Mesenchymal stem cell (in vitro differentiated cells and primary cell): ENCODE measurements at regions not wholly inside any gene's neighbourhood (a gene's known extent, or its start where the extent isn't known, plus 50 kb on each side); places are given as distances from the start of the nearest gene placed in this dataset.

Source experiments
- DNase-seq: peaks from one replicate; pipeline ENCODE4 v3.0.0-alpha.2; 2013
- H2AFZ ChIP-seq: one replicate; pipeline ENCODE4 v1.6.1; 2013; ENCODE audit warnings: low read depth, mild to moderate bottlenecking, control low read depth, inconsistent platforms, low read length, moderate library complexity
- H2AK5ac ChIP-seq: 2 replicates; pipeline ENCODE4 v1.6.1; 2013; ENCODE audit warnings: low read length, moderate library complexity, mild to moderate bottlenecking, inconsistent platforms; ENCODE audit not compliant: severe bottlenecking
- H2BK120ac ChIP-seq: one replicate; pipeline ENCODE4 v1.6.1; 2013; ENCODE audit warnings: low read depth, mild to moderate bottlenecking, inconsistent platforms, low read length, moderate library complexity
- H2BK12ac ChIP-seq, 2 experiments: one replicate each; pipeline ENCODE4 v1.6.1; 2013; ENCODE audit warnings: inconsistent platforms in 2 of 2, low read length in 2 of 2, mild to moderate bottlenecking in 2 of 2, moderate library complexity in 2 of 2, control low read depth in 1 of 2
- H2BK15ac ChIP-seq: one replicate; pipeline ENCODE4 v1.6.1; 2013; ENCODE audit warnings: mild to moderate bottlenecking, low read depth, inconsistent platforms; ENCODE audit not compliant: poor library complexity, severe bottlenecking
- H2BK5ac ChIP-seq: 2 replicates; pipeline ENCODE4 v1.6.1; 2013; ENCODE audit warnings: low read depth, mild to moderate bottlenecking, low read length, control low read depth, inconsistent platforms; ENCODE audit not compliant: poor library complexity, severe bottlenecking
- H3K14ac ChIP-seq, 2 experiments: one replicate each; pipeline ENCODE4 v1.6.1; 2013; ENCODE audit warnings: inconsistent platforms in 2 of 2, low read length in 2 of 2, control low read depth in 1 of 2, mild to moderate bottlenecking in 1 of 2, moderate library complexity in 1 of 2
- H3K18ac ChIP-seq, 2 experiments: one replicate each; pipeline ENCODE4 v1.6.1; 2013; ENCODE audit warnings: inconsistent platforms in 2 of 2, low read length in 2 of 2, control low read depth in 1 of 2, low read depth in 1 of 2, mild to moderate bottlenecking in 1 of 2
- H3K23ac ChIP-seq, 2 experiments: one replicate each; pipeline ENCODE4 v1.6.1; 2013; ENCODE audit warnings: inconsistent platforms in 2 of 2, low read length in 2 of 2, mild to moderate bottlenecking in 2 of 2, moderate library complexity in 2 of 2, control low read depth in 1 of 2
- H3K27ac ChIP-seq: 2 replicates; pipeline ENCODE4 v1.5.1; 2013; ENCODE audit warnings: mild to moderate bottlenecking, moderate library complexity, low read length, control low read depth, inconsistent platforms; ENCODE audit not compliant: poor library complexity, severe bottlenecking
- H3K27me3 ChIP-seq, 2 experiments: 2 replicates each; pipeline versions ENCODE4 v1.6.1 to v1.7.0; 2013; ENCODE audit warnings: low read length in 2 of 2, mild to moderate bottlenecking in 2 of 2, moderate library complexity in 2 of 2, control low read depth in 1 of 2, inconsistent platforms in 1 of 2; ENCODE audit not compliant: control insufficient read depth in 1 of 2, insufficient read depth in 1 of 2
- H3K36me3 ChIP-seq, 2 experiments: 2 replicates each; pipeline versions ENCODE4 v1.6.1 to v1.7.0; 2013; ENCODE audit warnings: low read length in 2 of 2, control low read depth in 1 of 2, inconsistent platforms in 1 of 2, low read depth in 1 of 2, mild to moderate bottlenecking in 1 of 2; ENCODE audit not compliant: insufficient read depth in 2 of 2, control insufficient read depth in 1 of 2
- H3K4ac ChIP-seq, 2 experiments: one replicate each; pipeline ENCODE4 v1.6.1; 2013; ENCODE audit warnings: inconsistent platforms in 2 of 2, low read length in 2 of 2, mild to moderate bottlenecking in 2 of 2, moderate library complexity in 2 of 2, control low read depth in 1 of 2, low read depth in 1 of 2
- H3K4me1 ChIP-seq: 2 replicates; pipeline ENCODE4 v1.6.1; 2013; ENCODE audit warnings: low read depth, low read length, control low read depth; ENCODE audit not compliant: control insufficient read depth, insufficient read depth
- H3K4me2 ChIP-seq: 2 replicates; pipeline ENCODE4 v1.6.1; 2013; ENCODE audit warnings: low read length, mild to moderate bottlenecking, inconsistent platforms; ENCODE audit not compliant: poor library complexity, severe bottlenecking
- H3K4me3 ChIP-seq, 2 experiments: 2 replicates each; pipeline versions ENCODE4 v1.5.1 to v1.7.0; 2013; ENCODE audit warnings: low read length in 2 of 2, mild to moderate bottlenecking in 2 of 2, control low read depth in 1 of 2, low read depth in 1 of 2; ENCODE audit not compliant: insufficient read depth in 1 of 2
- H3K79me1 ChIP-seq: replicated peaks from 2 replicates; pipeline ENCODE4 v1.6.1; 2013; ENCODE audit warnings: mild to moderate bottlenecking, control low read depth, low read length, inconsistent platforms; ENCODE audit not compliant: poor library complexity, severe bottlenecking
- H3K9ac ChIP-seq: 2 replicates; pipeline ENCODE4 v1.7.0; 2013; ENCODE audit warnings: mild to moderate bottlenecking, low read length, moderate library complexity
- H3K9me3 ChIP-seq: 2 replicates; pipeline ENCODE4 v1.7.0; 2013; ENCODE audit warnings: mild to moderate bottlenecking, low read length; ENCODE audit not compliant: control insufficient read depth
- H4K8ac ChIP-seq: one replicate; pipeline ENCODE4 v1.6.1; 2013; ENCODE audit warnings: inconsistent platforms, mild to moderate bottlenecking, low read length, moderate library complexity
- H4K91ac ChIP-seq: one replicate; pipeline ENCODE4 v1.6.1; 2013; ENCODE audit warnings: mild to moderate bottlenecking, low read length, inconsistent platforms
- WGBS: methylation state at CpG from one replicate; pipeline ENCODE4 v1.1.7; 2013; ENCODE audit warnings: mixed read lengths; 5-methylcytosine and 5-hydroxymethylcytosine counted together

DNA sequence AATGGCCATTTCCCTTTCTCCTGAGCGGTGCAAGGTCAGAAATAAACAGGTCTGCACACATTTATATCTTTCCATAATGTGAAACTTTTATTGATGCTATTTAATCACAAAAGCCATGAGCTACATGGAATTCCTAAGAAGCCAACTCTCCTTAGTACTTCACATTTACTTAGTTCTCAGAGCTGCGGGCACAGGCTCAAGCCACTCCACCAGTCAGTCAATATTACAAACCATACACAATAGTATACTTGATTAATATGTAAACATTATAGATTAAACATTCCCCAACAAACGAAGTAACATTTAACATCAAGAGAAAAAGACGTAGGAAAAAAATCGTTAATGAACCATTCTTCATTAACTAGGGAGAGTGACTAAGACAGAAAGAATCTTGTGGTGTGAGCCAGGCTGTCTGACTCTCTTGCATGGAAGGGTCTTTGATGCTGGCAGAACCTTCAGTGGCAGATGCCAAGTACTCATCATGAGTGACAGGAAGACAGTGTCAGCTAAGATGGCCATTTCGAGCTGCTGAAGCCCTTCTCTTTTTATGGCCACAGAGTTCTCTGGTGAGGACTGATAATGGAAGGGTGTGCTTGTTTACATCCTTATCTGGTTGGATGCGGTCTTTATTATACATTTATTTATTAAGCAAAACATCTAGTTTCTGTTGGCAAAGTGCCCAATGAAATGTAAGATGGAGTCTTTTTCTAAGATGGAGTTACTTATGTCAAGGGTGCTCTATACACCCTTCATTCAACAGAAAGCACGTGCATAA, 115.5 kb upstream of the TUT7 start:
- H2AK5ac ChIP-seq, result no peak overlapping the region
- H3K23ac ChIP-seq, result no peak overlapping the region
- no peak overlapping the region for H3K9ac ChIP-seq
- WGBS, result 79% methylated on average over 3 of the region's 8 CpGs
- no peaks in the 10 kb centered on the region for H3K79me1 ChIP-seq
- no peak overlapping the region for H2BK15ac ChIP-seq
- H3K27ac ChIP-seq, result no peak overlapping the region
- H3K18ac ChIP-seq, result no peak overlapping the region
- no peaks in the 10 kb centered on the region for H3K9me3 ChIP-seq
- H3K4me3 ChIP-seq, result no peak overlapping the region
- H3K4me2 ChIP-seq, result no peak overlapping the region
- H2BK12ac ChIP-seq, result no peak overlapping the region
- no peak overlapping the region for H4K8ac ChIP-seq
- no peak overlapping the region for H3K4ac ChIP-seq
- H3K36me3 ChIP-seq, result no peaks in the 10 kb centered on the region
- H3K14ac ChIP-seq, result no peak overlapping the region
- DNase-seq, result no peak
- H3K27me3 ChIP-seq, result no peaks in the 10 kb centered on the region
- no peak overlapping the region for H2BK120ac ChIP-seq
- H2BK5ac ChIP-seq, result no peak overlapping the region
- H3K4me1 ChIP-seq, result peaks cover under 1% of the 10 kb centered on the region
- no peak overlapping the region for H4K91ac ChIP-seq
- H2AFZ ChIP-seq, result no peak overlapping the region

DNA sequence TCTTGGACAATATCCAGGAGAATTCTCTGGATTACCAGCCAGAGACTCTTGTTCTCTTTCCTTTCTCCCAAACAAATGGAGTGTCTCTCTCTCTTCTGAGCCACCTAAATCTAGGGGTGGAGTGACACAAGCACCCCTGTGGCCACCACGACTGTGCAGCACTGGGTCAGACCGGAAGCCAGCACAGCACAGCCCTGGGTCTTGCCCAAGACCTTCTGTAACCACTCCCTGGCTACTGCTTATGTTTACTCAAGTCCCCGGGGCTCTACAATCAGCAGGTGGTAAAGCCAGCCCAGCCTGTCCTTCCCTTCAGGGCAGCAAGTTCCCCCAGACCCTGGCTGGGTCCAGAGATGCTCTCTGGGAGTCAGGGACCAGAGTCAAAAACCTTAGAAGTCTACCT, 110.0 kb upstream of the TUT7 start:
- no peak overlapping the region for H2BK12ac ChIP-seq
- H2AK5ac ChIP-seq, result no peak overlapping the region
- H3K4me2 ChIP-seq, result no peak overlapping the region
- no peak overlapping the region for H3K18ac ChIP-seq
- H4K91ac ChIP-seq, result no peak overlapping the region
- 31% methylated on average over 3 of the region's 3 CpGs for WGBS
- no peak overlapping the region for H2BK5ac ChIP-seq
- peaks cover 2% of the 10 kb centered on the region for H3K4me1 ChIP-seq
- H3K27me3 ChIP-seq, result no peaks in the 10 kb centered on the region
- no peaks in the 10 kb centered on the region for H3K36me3 ChIP-seq
- no peak overlapping the region for H2AFZ ChIP-seq
- H3K79me1 ChIP-seq, result no peaks in the 10 kb centered on the region
- H3K27ac ChIP-seq, result no peak overlapping the region
- no peak overlapping the region for H3K14ac ChIP-seq
- no peak overlapping the region for H3K4ac ChIP-seq
- no peak overlapping the region for H2BK120ac ChIP-seq
- H3K9me3 ChIP-seq, result no peaks in the 10 kb centered on the region
- H4K8ac ChIP-seq, result no peak overlapping the region
- no peak overlapping the region for H3K23ac ChIP-seq
- DNase-seq, result no peak
- no peak overlapping the region for H3K4me3 ChIP-seq
- H2BK15ac ChIP-seq, result no peak overlapping the region
- no peak overlapping the region for H3K9ac ChIP-seq

DNA sequence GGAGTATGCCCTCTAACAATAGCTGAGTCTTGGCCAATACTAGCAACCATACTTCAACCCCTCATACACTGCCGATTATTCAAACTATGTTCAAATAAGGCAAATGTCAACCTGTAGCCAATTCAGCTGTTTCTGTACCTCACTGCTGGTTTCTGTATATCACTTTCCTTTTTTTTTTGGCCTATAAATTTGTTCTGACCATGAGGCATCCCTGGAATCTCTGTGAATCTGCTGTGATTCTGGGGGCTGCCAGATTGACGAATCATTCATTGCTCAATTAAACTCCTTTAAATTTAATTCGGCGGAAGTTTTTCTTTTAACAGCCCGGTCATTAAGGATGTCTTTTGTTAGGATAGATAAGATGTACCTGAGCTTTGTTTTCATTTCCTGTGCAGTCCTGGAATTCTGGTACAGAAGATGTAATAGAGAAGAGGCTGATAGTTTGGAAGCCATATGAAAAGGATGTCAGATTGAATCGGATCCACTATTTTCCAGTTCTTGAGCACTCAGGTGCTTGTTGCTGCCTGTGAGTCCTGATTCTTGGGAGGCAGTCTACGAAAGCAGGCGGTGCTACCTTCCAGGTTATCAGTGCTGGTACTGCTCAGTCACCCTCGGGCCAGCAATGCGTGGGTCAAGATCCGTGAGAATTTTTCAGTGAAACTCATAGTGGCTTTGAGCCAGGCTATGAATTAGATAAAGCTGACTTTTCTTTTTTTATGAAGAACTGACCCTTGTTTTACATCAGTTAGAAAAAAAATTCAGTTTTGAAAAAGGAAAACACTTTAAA, 106.2 kb upstream of the TUT7 start:
- peaks cover 2% of the 10 kb centered on the region for H3K4me1 ChIP-seq
- H2BK15ac ChIP-seq, result no peak overlapping the region
- no peak overlapping the region for H3K18ac ChIP-seq
- H2BK5ac ChIP-seq, result no peak overlapping the region
- no peaks in the 10 kb centered on the region for H3K27me3 ChIP-seq
- no peak overlapping the region for H3K4ac ChIP-seq
- H3K23ac ChIP-seq, result no peak overlapping the region
- DNase-seq, result no peak
- no peak overlapping the region for H2BK120ac ChIP-seq
- 93% methylated on average over 11 of the region's 11 CpGs for whole genome bisulfite sequencing
- no peak overlapping the region for H2BK12ac ChIP-seq
- H3K4me3 ChIP-seq, result no peak overlapping the region
- H3K9me3 ChIP-seq, result no peaks in the 10 kb centered on the region
- H3K79me1 ChIP-seq, result no peaks in the 10 kb centered on the region
- H4K8ac ChIP-seq, result no peak overlapping the region
- H4K91ac ChIP-seq, result no peak overlapping the region
- H3K36me3 ChIP-seq, result no peaks in the 10 kb centered on the region
- H2AK5ac ChIP-seq, result no peak overlapping the region
- no peak overlapping the region for H2AFZ ChIP-seq
- H3K9ac ChIP-seq, result no peak overlapping the region
- no peak overlapping the region for H3K14ac ChIP-seq
- no peak overlapping the region for H3K27ac ChIP-seq
- H3K4me2 ChIP-seq, result no peak overlapping the region

DNA sequence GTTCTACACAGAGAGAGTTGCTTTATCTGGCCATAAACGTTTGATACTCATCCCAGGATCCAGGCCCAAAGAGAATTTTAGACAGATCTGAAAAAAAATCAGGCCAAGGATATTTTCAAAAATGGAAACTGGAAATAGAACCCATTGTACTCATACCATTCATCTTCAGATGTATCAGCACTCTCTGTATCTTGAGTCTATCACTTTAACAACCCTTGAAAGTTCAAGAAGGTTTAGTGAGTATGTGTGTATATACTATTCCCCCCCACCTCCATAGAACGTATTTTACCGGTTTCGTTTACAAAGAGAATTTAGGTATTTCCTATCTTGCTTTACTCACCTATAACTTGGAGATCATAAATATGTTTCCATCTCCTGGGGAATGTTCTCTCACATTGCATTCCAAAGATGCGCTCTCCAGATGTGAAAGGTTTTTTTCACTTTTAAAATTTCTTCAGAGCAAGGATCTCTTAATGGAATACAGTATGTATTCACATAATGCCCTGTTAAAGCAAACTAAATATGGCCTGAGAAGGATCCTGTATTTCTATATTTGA, 105.5 kb upstream of the TUT7 start:
- H3K79me1 ChIP-seq, result no peaks in the 10 kb centered on the region
- no peak overlapping the region for H3K4me3 ChIP-seq
- H2BK12ac ChIP-seq, result no peak overlapping the region
- no peak overlapping the region for H3K14ac ChIP-seq
- no peak overlapping the region for H4K91ac ChIP-seq
- H2AK5ac ChIP-seq, result no peak overlapping the region
- no peaks in the 10 kb centered on the region for H3K36me3 ChIP-seq
- no peak overlapping the region for H3K4ac ChIP-seq
- H2AFZ ChIP-seq, result no peak overlapping the region
- no peaks in the 10 kb centered on the region for H3K9me3 ChIP-seq
- no peak overlapping the region for H2BK120ac ChIP-seq
- 64% methylated on average over 4 of the region's 5 CpGs for WGBS
- H3K27me3 ChIP-seq, result no peaks in the 10 kb centered on the region
- DNase-seq, result no peak
- H4K8ac ChIP-seq, result no peak overlapping the region
- no peak overlapping the region for H3K18ac ChIP-seq
- H3K4me2 ChIP-seq, result no peak overlapping the region
- no peak overlapping the region for H3K23ac ChIP-seq
- no peak overlapping the region for H3K27ac ChIP-seq
- no peak overlapping the region for H2BK5ac ChIP-seq
- H3K4me1 ChIP-seq, result peaks cover 1% of the 10 kb centered on the region
- H3K9ac ChIP-seq, result no peak overlapping the region
- H2BK15ac ChIP-seq, result no peak overlapping the region
